ENCODE measurements at regions not wholly inside any gene's neighbourhood (a gene's known extent, or its start where the extent isn't known, plus 50 kb on each side); places are given as distances from the start of the nearest gene placed in this dataset.

- no peak for DNase-seq
Measured at GRCh38 chr5:56540266-56540665, 275.1 kb upstream of the MAP3K1 start.

DNA sequence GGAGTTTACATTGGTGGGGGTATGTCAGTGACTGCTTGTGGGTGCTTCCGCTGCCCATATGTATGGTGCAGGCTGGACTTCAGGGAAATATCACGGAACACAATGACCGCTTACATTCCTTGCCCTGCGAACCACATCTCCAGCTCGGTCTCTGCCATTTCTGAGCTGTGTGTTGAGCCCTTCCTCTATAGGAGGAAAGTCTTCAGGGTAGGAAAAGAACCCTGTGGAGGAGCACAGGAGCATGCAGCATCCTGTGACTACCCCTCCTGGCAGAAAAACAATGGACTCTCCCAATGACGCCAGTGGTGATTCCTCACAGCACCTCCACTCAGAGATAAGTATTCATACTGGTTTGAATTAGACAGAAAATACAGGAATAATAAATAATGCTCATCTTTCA is 276.8 kb upstream of the MAP3K1 start:
- no peak for DNase-seq

GRCh38 chr5:56535347-56535746 is 280.0 kb upstream of the MAP3K1 start:
- DNase-seq: no peak

DNA sequence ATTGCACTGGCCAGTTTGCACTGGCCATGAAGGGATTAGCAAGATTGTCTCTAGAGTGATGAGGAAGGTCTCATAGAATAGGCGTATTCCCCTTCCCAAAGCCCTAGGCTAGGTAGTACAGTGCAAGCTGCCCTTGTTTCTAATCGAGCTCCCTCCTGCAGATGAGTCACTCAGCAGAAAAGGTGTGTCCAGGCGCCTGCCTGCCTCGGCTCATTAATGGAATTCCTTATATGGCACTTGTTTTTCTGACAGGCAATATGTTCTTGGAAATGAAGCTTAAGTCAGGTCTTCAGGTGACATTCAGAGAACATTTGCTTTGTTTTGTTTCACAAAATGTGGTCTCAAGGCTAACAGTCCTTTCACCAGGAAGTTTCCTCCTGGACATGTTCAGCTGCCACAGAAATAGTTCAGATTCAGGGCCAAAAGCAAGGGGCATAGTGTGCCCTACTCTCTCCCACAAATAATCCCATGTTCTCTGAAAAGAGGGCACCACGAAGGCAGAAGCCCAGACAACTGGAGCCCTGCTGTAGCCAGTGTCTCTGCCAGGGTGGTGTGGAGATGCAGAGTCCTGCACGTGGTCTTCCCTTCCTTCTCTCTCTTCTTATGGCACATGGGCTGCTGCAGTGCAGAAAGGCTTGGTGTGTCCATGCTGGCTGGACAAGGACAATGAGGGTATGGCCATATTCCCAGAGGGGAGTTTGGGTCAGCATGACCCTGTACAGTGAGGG is 281.1 kb upstream of the MAP3K1 start:
- DNase-seq: no peak

DNA sequence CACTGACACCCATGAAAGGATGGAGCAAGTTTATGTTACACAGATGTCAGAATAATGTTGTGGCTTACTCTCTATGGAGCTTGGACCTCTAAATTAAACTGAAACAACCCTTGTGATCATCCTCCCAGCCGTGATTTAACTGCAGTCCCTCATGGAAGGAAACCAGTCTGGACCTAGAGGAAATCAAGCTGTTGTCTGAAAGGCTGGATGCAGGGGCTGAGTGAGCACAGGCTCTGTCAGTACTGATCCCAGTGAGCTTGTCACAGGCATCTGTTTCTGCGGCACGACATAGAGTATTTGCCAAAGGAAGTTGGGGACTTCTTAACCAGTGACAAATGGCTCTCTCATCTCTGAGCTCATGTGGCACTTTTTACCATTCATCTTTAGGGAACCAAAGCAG is 282.9 kb upstream of the MAP3K1 start:
- DNase-seq: no peak

DNA sequence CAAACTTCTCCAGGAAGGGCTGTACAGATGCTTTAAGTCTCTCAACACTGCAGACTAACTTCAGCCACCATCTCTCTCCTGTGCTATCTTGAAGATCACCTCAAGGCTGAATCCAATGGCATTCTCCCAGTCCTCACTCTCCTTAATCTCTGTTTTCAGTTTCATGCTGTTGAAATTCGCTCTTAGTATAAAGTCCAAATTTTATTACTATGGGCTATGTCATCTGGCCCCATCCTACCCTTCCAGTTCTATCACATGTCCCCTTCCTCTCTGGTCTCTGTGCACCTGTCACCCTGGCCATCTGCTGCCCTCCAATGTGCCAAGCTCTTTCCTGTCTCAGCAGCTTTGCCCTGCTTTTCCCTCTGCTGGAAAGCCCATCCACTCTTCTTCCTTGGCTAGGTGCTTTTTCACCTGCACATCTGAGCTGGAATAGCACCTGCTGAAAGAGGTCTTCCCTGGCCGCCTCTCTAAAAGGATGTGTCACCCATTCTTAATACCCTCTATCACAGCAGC is 284.7 kb upstream of the MAP3K1 start:
- DNase-seq: no peak

DNA sequence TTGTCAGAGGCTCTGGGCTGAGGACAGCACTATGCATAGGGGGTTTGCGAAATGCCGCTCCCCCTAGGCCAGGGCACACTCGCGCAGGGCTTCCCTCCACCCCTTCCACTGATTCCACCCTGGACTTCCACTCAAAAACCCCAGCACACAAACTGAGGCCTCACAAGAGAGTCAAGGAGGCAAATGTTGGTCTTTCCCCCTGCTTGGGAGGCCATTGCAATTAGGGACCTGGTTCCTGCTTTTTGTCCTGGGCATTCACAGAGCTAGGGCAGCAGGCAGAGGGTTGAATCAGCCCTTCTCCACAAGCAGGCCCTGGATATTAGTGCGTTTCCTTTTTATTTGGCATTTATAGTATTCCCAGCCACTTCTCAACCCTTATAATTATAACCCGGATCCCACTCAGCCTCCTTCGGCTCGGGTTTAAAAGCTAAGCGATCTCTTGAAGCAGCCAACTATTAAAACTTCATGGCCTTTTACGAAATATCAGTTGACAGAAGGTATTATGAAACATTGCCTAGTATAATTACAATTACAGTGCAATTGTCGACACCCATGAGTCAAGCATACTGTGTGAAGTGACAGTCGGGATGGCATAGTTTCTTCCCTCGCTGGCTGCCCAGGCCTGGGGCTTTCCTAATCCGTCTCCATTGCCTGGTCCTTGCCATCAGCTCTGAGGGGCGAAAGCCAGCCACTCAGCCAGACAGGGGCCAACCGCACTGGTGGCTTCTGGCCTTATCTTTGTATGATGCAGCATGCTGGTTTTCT is 285.5 kb upstream of the MAP3K1 start:
- peak; percentile 23 for DNase-seq

DNA sequence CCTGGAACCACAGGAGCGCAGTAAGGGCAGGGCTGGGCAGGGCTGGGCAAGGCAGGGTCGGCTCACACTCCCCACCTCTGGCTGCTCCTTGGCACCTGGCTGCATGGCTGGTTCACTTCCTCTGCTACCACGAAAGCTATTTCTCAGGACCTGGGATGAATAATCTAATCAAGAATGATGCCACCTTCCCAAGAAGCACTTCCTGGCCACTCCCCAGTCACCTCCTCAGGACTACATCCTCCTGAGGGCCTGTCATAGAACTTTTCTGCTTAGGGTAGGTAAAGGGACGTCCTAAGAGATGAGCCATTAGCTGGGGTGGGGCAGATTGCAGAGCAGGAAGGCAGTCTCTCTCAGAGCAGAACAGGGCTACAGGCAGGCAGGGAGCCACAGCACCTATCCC is 288.2 kb upstream of the MAP3K1 start:
- no peak for DNase-seq

GRCh38 chr5:56525113-56525512 is 290.2 kb upstream of the MAP3K1 start:
- no peak for DNase-seq

DNA sequence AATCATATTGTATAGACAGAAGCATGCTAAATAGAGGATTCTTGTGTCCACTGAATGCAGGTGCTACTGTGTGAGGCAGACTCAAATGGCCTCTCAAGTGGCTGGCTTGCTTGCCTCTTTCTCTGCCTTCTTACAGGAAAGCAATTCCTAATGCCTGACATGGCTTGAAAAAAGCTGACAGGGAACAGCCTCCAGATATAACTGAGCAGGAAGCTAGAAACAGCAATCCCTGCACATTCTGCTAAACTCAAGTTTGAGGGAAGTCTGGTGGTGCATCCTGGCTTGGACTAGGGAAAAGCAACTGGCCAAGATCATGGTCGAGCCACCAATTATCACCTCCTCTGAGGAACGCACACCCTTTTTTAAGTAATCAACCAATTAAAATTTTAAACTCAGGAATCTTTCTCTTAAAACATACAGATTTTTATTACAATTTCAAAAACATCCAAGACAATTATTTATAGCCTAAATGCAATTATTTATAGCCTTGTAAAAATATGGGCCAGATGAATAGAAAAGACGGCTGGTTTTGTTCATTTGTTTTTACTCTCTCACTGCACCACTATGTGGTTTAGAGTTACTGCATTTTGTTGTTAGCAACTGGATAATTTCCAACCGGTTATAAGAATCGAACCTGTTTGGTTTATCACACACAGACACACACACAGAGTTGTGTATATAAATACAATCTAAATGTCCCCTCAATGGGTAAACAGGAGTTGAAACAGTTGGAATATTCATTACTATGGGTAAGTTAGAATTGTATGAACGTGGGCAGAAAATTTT is 290.9 kb upstream of the ANKRD55 start:
- no peak for DNase-seq

DNA sequence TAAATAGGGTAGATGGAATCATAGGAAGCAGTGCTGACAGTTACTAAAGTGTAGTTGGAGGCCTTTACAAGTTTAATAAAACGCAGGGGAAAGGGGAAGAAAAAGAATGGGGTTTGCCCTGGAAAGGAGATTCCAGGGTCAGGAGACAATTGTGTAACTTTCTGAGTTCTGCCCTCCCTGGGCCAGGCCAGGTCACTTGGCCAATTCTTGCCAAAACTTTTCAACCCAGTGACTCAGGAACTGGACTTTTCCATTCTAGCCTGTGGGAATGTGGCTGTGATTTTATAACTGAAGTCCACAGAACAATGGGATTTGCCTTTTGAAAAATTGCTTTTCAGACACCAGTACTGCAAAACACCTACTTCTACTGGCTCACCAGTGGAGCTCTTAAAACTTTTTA is 289.8 kb upstream of the ANKRD55 start:
- DNase-seq: no peak

GRCh38 chr5:56522169-56522568 is 289.0 kb upstream of the ANKRD55 start:
- no peak for DNase-seq

DNA sequence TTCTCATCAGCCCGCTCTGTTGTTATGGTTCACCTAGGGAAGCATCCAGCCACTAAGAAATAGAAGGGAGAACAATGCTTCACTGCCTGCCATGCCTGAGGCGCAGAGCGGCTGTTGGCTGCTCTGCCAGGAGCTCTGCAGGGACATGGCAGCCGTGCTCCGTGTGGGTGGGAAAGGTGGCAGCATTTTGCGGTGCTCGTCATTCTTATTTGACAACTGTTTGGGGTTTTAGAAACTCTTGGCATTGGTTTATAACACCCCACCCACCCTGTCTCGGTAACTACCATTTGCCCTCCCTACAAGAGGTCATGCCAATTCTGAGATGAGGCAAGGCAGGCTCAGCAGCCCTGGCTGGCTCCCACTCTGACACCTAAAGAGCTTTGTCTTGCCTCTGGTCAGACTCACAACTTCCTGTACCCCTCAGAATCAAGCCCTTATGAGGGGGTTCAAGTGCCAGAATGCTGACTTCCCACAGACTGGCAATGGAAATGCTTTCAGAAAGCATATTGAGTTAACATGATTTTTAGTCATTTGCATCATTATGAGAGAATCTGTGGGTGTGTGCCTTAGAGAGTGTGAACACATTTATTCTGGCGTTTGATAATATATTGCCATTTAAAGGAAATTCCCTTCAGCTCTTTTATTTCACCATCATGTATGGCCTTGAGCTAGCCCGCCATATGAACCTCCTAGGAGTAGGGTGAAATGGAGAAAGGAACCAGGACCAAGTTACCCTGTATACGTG is 288.0 kb upstream of the ANKRD55 start:
- DNase-seq: no peak

DNA sequence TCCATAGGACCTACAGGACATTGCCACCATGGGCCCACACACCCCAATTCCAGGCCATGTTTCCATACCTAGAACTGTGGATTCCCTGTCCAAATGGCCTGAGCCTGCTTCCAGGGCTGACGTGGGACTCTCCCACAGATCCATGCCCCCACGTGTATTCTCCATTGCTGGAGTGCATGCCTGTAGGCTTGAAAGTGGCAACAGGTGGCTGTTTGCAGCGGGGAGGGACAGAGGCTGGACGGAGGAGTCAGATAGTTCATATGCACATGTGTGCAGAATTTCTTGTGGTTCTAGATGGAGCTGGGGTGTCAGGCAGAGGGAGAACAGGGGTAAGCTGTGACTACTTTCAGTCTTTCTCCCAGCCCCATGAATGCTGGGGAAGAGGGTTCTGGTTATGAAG is 285.7 kb upstream of the ANKRD55 start:
- no peak for DNase-seq

DNA sequence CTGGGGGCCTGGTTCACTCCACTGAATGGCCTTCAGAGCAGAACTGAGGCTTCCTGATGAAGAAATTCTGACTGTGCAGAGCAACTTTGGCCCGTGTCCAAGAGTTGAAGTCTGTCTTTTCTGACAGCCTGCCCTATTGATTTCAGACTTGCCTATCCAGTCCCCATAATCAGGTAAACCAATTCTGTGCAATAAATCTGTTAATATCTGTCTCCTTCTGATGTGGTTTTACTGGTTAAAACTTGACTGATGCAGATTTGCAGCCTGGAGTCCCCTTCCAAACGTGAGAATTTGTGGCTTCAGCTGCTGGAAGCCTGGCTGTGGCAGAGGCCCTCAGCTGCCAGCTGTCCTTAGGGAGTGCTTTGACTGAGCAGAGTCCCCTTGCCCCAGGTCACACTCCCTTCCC is 283.9 kb upstream of the ANKRD55 start:
- peak; percentile 20 for DNase-seq

DNA sequence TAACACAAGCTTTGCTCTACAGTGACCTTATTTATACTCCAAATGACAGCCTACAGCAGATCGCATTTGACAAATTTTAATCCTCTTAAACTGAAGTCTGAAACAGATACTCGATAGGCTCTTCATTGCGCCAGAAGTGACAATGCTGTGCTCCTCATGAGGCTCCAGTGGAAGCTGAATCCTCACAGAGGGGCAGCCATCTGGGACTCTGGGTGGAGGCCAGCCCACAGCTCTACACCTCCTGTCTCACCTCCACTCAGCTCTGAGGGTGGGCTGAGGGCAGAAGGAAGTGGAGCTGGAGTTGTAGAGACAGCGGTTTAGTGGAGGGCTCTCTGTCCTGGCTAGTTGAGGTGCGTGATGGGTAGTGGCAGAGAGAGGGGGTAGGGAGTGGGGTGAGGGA is 283.3 kb upstream of the ANKRD55 start:
- DNase-seq: no peak

GRCh38 chr5:56516035-56516434 is 282.9 kb upstream of the ANKRD55 start:
- no peak for DNase-seq

DNA sequence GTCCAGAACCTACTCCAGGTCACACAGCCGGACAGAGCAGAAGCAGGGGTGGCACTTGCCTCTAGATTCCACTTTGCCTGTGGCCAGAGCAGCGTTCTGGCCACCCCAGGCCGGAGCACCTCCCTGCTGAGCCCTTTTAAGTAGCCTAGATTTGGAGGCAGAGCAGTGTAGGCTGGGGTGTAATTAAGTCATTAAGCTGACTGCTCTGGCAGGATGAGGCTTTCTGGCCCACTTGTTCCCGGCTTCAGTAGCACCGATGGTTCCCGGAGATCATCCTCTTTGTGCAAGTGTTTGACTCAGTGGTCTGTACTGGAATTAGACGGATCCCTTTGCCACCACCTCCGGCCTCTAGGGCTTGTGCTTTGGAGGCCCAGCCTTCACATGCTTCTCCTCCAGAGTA is 281.9 kb upstream of the ANKRD55 start:
- no peak for DNase-seq

DNA sequence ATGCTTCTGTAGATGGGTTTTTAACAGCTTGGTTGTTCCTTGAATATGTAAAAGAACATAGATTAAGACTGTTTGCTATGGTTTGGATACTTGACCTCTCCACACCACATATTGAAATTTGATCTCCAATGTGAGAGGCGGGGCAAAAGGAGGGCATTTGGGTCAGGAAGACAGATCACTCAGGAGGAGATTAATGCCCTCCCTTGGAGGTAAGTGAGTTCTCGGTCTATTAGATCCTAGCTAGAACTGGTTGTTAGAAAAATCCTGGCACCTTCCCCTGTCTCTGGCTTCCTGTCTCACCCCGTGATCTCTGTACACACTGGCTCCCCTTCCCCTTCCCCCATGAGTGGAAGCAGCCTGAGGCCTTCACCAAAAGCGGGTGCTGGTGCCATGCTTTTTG is 281.1 kb upstream of the ANKRD55 start:
- DNase-seq: no peak

- no peak for DNase-seq
Measured at GRCh38 chr5:56513141-56513540, 280.0 kb upstream of the ANKRD55 start.

GRCh38 chr5:56512313-56512996 is 279.3 kb upstream of the ANKRD55 start:
- no peak for DNase-seq

- no peak for DNase-seq
Measured at GRCh38 chr5:56511326-56511841, 278.3 kb upstream of the ANKRD55 start.
